ENCODE measurements at regions not wholly inside any gene's neighbourhood (a gene's known extent, or its start where the extent isn't known, plus 50 kb on each side); places are given as distances from the start of the nearest gene placed in this dataset.

DNA sequence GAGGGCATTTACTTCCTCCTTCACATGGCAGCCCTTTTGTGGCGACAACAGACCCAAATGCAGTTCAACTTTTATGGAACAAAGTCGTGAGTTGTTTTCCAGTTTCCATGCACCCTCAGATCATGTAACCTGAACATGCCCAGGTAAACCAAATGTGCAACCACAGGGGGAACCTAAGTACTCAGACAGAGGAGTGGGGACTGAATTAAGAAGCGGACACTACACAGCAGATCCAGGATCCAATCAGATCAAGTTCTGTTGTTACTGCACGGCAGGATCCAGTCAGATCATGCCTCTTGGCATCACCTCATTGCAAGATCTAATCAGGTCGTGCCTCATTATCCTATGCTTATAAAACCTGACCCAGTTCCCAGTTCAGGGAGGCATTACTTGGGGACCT, 115.7 kb downstream of the MATN1 start:
- DNase-seq: no peak

- no peak for DNase-seq
Measured at GRCh38 chr1:30606166-30606565, 117.2 kb downstream of the MATN1 start.

- DNase-seq: no peak
Measured at GRCh38 chr1:30605441-30605920, 117.9 kb downstream of the MATN1 start.

DNA sequence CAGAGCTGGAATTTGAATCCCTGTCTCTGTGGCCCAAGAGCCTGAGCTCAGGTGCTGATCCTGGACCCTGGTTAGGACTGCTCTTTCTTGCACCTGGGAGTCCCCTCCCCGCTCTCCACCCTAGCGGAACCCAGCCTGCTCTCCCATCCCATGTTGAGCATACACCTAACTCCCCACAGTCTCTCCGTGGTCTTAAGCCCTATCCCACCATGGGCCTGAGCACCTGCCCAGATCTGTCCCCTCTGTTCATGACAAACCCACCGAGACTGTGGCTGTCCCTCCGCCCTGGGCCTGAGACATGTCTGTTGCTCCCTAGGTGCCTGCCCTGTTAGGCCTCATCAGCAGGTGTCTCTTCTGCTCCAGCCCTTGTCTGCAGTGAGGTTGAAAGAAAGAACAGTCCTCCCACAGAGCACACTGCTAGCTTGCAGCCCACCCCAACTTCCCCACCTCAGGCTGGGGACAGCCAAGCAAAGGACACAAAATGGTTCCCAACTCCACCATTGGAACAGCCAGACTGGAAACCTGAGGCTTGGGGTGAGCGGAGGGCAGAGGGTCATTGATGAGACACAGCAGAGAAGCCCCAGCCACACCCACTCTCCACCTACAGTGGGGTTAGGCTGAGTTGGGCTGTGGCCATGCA, 118.5 kb downstream of the MATN1 start:
- no peak for DNase-seq

DNA sequence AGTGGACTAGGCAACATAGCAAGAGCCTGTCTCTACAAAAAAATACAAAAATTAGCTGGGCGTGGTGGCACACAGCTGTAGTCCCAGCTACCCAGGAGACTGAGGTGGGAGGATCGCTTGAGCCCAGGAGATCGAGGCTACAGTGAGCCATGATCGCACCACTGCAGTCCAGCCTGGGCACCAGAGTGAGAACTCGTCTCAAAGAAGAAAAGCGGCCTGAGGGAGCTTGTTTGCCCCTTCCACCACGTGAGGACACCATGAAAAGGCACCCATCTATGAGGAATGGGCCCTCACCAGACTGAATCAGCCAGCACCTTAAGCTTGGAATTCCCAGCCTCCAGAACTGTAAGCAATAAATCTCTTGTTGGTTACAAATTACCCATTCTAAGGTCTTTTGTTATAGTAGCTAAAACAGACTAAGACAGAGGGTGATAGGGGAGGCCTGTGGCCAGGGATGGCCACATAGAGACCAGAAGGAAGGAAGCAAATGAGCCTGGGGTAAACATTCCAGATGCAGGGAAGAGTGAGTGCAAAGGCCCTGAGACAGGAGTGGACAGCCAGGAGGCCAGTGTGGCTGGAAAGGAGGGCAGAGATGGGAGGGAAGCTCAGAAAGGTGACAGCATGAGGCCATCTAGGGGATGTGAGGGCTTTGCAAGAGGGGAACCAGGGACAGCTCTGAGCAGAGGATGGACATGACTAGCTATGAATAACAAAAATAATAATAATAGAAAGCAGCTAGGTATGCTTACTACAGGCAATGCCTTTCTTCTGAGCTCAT, 120.1 kb downstream of the MATN1 start:
- DNase-seq: no peak

GRCh38 chr1:30601316-30602085, 121.9 kb downstream of the MATN1 start:
- no peak for DNase-seq

GRCh38 chr1:30600706-30601105, 122.7 kb downstream of the MATN1 start:
- DNase-seq: no peak

DNA sequence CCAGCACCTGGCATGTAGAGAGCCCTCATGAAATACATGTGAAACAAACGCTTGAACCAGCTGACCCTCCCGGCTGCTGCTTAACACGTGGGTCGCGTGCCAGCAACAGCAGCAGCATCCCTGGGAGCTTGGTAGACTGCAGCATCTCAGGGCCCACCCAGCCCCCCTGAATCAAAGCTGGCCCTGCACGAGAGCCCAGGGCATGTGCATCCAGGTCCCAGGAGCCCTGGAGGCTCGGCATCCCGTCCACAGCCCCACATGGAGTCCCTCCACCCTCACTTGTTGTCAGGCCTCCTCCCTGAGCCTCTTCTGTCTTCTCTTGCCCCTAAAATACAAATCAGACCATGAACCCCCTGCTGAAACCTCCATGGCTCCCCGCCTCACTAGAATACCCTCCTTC, 123.1 kb downstream of the MATN1 start:
- no peak for DNase-seq

DNA sequence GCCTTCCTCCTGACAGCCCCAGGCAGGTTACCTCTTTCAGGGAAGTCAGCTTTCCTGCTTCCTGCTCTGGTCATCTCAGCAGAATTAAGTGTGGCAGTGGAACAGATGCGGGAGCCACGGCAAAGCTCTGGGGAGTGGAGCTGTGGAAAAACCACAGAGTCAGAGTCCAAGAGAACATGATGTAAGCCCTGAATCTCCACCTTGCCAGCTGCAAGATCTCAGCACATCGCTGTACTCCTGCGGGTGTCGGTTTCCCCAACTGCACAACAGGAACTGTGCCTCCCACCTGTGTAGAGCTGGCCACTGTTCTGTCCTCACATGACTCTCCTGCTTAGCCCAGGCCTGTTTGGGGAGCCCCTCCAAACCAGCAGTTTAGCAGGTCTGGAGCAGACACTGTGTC, 123.7 kb downstream of the MATN1 start:
- DNase-seq: no peak

GRCh38 chr1:30598571-30599114, 124.7 kb downstream of the MATN1 start:
- no peak for DNase-seq

DNA sequence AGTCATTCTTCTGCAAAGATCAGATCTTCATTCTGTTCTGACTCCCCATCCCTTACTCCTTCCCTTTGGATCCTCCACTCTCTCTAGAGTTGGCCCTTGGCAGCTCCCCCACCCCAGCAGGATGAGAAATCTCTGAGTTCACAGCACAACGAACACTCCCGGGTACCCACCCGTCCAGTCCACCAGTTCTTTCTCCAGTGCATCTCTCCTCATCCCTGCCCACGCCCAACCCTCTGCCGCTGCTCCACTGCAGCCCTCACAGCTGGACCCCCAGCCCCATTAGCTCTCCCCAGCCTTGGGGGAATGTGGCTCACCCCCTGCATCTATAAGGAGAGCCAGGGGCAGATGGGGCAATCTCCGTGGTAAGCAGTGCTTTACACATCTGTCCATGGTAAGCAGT, 125.7 kb downstream of the MATN1 start:
- no peak for DNase-seq

GRCh38 chr1:30596891-30597290, 126.5 kb downstream of the MATN1 start:
- DNase-seq: no peak

GRCh38 chr1:30596470-30596869, 126.9 kb downstream of the MATN1 start:
- no peak for DNase-seq

GRCh38 chr1:30589083-30589482, 134.3 kb downstream of the MATN1 start:
- no peak for DNase-seq

DNA sequence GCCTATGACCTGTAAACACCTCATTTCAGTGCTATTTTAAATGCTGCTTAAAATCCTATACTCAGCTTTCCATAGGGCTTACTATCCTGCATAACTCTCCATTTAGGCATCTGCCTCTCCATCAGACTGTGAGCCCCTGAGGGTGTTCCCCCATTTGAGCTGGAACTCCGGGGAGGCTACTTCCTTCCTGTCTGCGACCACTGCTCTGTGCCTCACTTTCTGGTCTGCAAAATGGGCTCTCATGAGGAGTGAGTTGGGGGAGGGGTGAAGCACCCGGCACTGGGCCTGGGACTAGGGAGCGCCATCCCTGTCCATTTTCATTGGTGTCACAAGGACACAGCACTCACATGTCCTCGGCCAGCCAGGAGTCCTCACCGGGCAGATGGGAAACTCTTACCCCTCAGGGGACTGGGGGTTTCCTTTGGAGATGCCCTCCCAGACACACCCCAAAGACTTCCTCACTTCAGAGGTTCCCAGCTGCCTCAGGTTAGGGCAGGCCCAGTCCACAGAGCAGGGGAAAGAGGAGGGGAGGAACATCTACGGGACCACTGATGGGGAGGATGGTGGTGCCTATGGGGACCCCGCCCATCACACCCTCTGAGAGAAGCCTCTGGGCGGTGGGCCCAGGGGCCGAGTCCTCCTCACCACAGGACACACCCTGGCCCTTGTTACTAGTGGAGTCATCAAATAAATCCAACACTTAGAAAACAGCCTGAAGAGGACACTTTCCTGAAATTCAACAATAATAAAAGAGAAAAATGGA, 134.9 kb downstream of the MATN1 start:
- DNase-seq: no peak

GRCh38 chr1:30586671-30587070, 136.7 kb downstream of the MATN1 start:
- DNase-seq: no peak

DNA sequence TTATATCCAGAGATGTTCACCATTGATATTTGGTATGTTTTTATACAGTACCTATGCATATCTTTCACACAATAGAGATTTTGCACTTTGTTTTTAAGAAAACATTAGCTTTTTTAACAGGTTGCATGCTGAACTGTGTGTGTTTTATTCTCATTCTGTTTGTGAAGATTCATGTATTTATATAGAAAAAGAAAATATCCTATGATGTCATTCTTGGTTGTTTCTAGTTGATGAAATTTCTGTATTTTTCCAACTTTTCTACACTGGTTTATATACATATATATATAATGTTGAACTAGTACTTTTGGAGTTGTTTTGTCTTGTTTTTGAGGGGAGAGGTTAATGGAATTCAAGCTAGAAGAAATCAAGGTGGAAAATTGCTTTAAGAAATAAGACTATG, 143.8 kb downstream of the MATN1 start:
- DNase-seq: no peak

- no peak for DNase-seq
Measured at GRCh38 chr1:30575066-30575465, 148.3 kb downstream of the MATN1 start.

DNA sequence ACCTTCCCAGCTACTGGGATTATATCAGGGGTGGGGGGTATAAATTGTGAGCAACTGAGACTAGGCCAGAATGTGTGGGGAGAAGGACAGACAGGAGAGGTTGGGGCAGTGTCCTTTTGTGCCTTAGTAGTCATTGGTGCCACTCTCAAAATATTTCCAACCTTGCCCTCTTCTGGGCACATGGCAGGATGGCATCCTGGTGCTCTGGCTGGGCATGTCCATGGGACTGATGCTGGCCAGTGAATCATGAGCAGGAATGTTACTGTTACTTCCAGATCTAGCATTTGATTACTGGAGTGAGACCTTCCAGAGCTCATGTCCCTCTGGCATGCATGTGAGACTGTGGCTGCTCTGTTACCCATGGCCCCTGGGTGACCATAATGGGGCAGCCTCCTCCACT, 151.2 kb downstream of the MATN1 start:
- no peak for DNase-seq

DNA sequence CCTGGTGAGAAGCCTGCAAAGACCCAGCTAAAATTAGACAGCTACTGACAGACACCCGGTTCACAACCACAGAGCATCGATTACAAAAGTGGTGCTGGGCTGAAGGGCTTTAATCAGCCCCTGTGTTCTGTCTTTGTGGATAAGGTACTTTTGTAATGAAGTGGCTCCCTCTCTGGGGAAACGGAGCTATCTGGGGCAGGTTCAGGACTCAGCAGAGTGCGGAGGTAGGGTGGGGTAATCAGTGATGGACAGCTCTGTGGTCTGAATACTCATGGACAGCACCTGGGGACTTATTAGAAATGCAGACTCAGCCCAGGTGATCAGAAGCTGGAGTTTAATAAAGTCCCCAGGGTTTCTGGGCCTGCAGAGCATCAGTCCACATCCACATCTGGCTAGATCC, 152.0 kb downstream of the MATN1 start:
- DNase-seq: no peak

GRCh38 chr1:30569384-30569783, 154.0 kb downstream of the MATN1 start:
- DNase-seq: no peak

DNA sequence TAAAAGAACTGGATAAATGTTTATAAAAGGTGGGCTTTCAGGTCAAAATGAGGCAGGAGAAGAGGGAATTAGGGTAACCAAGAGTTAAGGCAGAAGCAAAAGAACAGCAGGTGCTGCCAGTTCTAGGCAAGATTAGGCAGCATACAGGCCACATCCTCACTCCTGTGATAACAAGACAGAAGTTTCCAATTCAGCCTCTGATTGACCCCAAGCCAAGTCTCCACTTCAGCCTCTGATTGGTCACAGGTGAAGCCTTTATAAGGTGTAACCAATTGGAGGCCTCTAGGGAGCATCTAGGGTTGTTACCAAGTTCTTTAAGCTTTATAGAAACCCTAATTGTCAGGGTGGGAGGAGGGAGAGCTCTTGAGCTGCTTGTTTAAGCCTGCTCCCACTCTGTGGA, 160.8 kb downstream of the MATN1 start:
- no peak for DNase-seq

DNA sequence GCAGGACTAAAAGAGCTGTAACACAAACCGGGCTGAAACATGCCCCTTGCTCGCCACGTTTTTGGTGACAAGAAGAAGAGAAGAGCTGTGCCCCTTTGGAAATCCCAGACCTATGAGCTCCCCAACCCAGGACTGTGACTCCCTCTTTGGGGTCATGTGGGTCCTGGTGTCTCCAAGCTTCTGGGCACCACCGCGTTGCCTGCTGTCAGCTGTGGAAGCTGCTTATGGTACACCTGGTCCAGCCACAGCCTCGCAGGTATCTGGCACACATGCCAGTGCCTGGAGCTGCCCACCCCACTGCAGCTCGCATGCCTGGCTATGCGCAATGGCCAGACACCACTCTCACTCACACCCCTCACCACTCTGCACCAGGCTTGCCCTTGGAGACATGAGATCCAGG, 171.8 kb downstream of the MATN1 start:
- no peak for DNase-seq

Data from fibroblast of skin of right quadriceps (primary cell).